H1 (cell line): ENCODE measurements at regions not wholly inside any gene's neighbourhood (a gene's known extent, or its start where the extent isn't known, plus 50 kb on each side); places are given as distances from the start of the nearest gene placed in this dataset.

Experiments used
- BRCA1 ChIP-seq: IDR thresholded peaks from 2 replicates; pipeline ENCODE4 v1.6.1; 2012; ENCODE audit warnings: low read depth, low read length, improper control_type of control experiment
- MAX ChIP-seq: IDR thresholded peaks from 2 replicates; pipeline ENCODE4 v1.6.1; 2012; ENCODE audit warnings: inconsistent platforms
- TAF1 ChIP-seq: IDR thresholded peaks from 2 replicates; pipeline ENCODE4 v1.6.1; 2011; ENCODE audit warnings: mild to moderate bottlenecking, low read depth, low read length

GRCh38 chr17:20922128-20922670, 120.6 kb downstream of the USP22 start (continued):
- TF ChIP-seq BRCA1 (no peak), TAF1 (no peak), MAX (no peak)
